ENCODE measurements at regions not wholly inside any gene's neighbourhood (a gene's known extent, or its start where the extent isn't known, plus 50 kb on each side); places are given as distances from the start of the nearest gene placed in this dataset.
"Not testable (repeated sequence)": the region's sequence is repeated elsewhere in the genome, so short reads cannot be mapped to it uniquely, and the experiment has no call there.

- DNase-seq (ENCODE audit: low spot score) = no peak
Observed at GRCh38 chr3:20857636-20858035, 671.6 kb upstream of the SGO1 start.

DNA sequence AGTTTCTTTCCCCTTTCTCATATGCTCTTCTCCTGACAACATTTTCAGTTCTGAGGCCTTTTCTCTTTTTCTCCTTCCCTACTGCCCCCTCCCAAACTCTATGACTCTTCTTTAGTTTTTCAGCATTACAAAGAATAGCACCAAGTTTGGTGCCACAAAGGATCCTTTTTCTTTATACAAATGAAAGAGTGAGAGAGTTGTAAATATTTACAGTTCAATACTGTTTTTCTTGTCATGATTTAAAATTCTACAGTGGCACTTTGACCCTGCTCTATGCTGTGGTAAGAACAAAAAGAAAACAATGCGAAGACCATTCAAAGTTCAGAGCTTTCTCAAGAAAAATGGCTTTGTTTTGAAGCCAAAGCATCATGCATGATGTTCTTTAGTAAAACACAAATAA is 667.9 kb upstream of the SGO1 start:
- no peak for DNase-seq (ENCODE audit: low spot score)
- intact Hi-C loops (cut with DNase I) = no loop called here

More at GRCh38 chr3:20857636-20858035, 671.6 kb upstream of the SGO1 start:
- intact Hi-C loops (cut with DNase I) = no loop called here

- DNase-seq (ENCODE audit: low spot score) = no peak
- intact Hi-C loops (cut with DNase I) = no loop called here
Observed at GRCh38 chr3:20852712-20853111, 666.7 kb upstream of the SGO1 start.

DNA sequence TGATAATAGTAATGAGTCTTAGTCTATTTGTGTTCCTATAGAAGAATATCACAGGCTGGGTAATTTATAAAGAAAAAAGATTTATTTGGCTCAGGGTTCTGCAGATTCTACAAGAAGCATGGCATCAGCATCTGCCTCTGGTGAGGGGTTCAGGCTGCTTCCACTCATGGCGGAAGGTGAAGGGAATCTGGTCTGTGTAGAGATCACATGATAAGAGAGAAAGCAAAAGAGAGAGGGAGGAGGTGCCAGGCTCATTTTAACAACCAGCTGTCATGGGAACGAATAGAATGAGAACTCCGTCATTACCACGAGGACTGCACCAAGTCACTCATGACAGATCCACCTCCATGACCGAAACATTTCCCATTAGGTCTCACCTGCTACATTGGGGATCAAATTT is 664.0 kb upstream of the SGO1 start:
- intact Hi-C loops (cut with DNase I) = no loop called here
- DNase-seq (ENCODE audit: low spot score) = no peak

DNA sequence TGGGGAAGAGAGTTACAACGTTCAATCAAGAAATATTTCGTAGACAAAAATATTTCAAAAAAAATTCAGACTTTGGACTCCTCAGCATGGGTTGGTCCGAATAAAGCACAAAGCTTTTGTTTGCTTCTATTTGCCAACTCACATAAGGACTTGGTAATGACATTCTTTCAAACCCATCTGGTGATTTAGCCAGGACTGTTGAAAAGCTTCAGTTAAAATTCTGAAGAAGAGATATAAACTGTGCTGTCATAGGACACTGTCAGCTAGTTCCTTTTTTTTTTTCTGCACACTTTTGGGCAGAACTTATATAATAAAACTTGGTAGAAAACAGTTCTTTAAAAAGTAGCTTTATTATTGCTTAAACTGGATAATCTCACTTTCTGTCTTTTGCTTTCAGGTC is 660.8 kb upstream of the SGO1 start:
- intact Hi-C loops (cut with DNase I) = no loop called here
- no peak for DNase-seq (ENCODE audit: low spot score)

- DNase-seq (ENCODE audit: low spot score) = no peak
- intact Hi-C loops (cut with DNase I) = no loop called here
Observed at GRCh38 chr3:20846066-20846465, 660.1 kb upstream of the SGO1 start.

DNA sequence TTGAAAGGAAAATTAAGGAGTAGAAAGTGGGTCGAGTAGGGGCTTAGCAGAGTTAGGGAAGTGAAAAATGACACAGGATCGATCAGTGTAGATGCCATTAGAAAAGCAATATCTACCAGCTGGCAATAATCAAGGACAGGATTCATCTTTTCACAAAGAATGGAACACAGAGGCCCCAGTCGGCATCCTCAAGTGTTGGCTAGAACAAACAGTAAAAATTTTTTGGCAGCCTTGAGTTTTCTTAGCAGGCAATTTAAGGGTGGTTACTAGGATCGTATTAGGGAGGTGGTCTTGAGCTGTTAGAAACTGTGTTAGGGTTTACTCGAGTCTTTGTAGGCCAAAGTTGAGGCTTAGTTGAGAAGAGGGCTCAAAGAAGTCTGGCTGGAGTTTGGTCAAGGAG is 658.8 kb upstream of the SGO1 start:
- intact Hi-C loops (cut with DNase I) = no loop called here
- DNase-seq (ENCODE audit: low spot score) = no peak

GRCh38 chr3:20842594-20843436 is 656.8 kb upstream of the SGO1 start:
- intact Hi-C loops (cut with DNase I) = no loop called here
- DNase-seq (ENCODE audit: low spot score) = no peak

DNA sequence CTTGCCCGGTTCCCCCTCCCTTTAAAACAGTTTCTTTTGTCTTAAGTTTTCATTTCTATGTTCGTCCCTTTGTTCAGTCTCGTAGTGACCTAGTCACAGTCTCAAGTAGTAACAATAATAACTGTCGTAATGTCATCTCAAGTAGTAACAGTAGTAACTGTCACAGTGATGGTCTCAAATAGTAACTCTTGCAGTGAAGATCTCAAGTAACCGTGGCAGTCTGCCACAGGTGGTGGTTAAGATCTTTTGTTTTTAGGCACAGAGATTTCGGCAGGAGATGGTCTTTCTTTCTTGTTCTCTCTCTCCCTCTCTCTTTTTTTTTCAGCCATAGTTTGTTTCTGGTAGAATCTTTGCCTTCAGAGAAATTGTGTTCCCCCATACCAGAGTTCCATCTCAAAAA is 656.0 kb upstream of the SGO1 start:
- no peak for DNase-seq (ENCODE audit: low spot score)
- intact Hi-C loops (cut with DNase I) = no loop called here

GRCh38 chr3:20837676-20838302 is 651.8 kb upstream of the SGO1 start:
- DNase-seq (ENCODE audit: low spot score) = no peak
- intact Hi-C loops (cut with DNase I) = no loop called here

GRCh38 chr3:20836801-20837200 is 650.8 kb upstream of the SGO1 start:
- intact Hi-C loops (cut with DNase I) = no loop called here
- DNase-seq (ENCODE audit: low spot score) = no peak

- intact Hi-C loops (cut with DNase I) = no loop called here
- DNase-seq (ENCODE audit: low spot score) = no peak
Observed at GRCh38 chr3:20832963-20833362, 647.0 kb upstream of the SGO1 start.

DNA sequence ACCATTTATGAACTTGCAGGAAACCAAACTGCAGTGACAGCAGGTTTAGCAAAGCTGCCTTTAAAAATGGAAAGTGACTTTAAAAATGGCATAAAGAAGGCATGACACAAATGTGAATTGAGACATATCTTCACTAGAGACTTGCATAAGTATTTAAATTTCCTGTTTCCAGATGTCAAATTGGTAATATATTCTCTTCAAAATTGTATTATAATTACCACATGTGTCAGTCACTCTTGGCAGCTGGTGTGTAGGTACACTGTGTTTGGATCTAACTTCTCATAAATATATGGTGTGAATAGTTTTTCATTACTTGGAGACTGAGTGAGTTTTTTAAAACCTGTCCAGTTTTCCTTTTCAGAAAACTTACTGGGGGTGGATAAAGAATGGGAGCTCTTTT is 636.2 kb upstream of the SGO1 start:
- intact Hi-C loops (cut with DNase I) = no loop called here
- no peak for DNase-seq (ENCODE audit: low spot score)

DNA sequence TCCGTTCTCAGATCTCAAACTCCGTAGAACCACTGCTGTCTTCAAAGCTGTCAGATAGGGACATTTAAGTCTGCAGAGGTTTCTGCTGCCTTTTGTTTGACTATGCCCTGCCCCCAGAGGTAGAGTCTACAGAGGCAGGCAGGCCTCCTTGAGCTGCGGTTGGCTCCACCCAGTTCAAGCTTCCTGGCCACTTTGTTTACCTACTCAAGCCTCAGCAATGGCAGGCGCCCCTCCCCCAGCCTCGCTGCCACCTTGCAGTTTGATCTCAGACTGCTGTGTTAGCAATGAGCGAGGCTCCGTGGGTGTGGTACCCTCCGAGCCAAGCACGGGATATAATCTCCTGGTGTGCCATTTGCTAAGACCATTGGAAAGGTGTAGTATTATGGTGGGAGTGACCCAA is 634.9 kb upstream of the SGO1 start:
- intact Hi-C loops (cut with DNase I); DNase-seq (ENCODE audit: low spot score): not testable (repeated sequence)

GRCh38 chr3:20811631-20812030 is 625.6 kb upstream of the SGO1 start:
- DNase-seq (ENCODE audit: low spot score) = no peak
- intact Hi-C loops (cut with DNase I) = no loop called here

DNA sequence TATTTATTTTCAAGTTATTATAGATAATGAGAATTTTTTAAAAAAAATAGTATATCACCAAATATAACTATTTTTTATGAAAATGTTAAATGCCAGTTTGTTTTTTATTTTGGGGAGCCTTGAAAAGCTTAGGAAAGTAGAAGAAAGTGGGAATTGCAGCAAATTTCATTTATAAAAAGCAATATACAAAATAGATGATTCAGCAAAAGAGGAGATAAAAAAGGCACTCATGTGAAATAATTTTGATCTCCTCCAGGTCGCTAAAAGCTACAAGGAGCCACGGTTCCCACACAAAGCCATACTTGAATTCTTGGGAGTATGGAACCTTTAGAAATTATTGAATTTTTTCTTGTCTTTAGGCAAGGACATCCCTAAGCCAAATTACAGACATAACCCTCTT is 625.0 kb upstream of the SGO1 start:
- intact Hi-C loops (cut with DNase I) = no loop called here
- DNase-seq (ENCODE audit: low spot score) = no peak

DNA sequence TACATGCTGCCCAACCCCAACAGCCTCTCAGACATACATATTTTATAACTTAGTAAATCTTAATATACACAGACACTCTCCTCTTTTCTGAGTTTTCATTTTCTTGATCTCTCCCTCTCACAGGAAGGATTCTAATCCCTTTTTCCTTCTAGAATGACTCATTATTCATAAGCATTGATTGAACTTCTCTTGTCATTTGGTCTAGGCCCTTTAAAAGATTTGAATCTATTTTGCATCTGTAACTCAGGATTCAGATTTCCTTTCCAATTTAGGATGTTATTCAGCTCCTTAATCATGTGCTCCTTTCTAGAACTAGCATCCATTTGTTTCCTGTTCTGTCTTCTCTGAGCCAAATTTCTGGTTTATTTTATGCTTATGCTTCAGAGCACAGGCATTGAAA is 624.5 kb upstream of the SGO1 start:
- intact Hi-C loops (cut with DNase I) = no loop called here
- DNase-seq (ENCODE audit: low spot score) = no peak

DNA sequence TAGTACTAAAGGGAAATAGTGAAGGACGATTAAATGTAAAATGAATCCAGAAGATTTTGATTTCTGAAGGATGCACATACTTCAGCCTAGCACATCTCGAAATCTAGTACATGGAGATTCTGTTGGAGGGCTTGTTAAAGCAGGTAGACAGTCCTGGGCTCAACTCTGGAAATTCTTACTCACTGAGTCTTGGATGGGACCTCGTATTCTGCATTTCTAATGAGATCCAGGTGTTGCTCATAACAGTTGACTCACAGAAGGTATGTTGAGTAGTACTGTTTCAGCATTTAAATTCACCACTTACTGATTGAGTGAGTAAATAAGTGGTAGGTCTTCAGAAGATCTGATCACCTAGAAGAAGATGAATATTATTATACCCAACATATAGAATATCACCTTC is 623.4 kb upstream of the SGO1 start:
- intact Hi-C loops (cut with DNase I) = no loop called here
- no peak for DNase-seq (ENCODE audit: low spot score)

DNA sequence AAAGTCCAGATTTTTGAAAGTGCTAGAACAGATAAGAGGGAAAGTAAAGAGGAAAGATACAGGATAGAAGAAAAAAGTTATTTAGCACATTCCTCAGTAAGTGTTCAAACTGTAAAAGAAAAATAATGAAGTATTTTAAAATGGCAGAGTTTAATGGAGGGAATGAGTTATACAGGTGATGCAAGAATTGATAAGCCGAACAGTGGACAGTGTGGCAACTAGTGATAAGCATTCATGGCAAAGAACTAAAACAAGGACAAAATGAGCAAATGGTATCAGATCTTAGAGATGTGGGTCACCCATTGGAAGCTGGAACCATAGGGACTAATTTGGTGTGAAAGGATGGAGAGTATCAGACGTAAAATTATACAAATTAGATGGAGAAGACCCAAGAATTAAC is 622.9 kb upstream of the SGO1 start:
- intact Hi-C loops (cut with DNase I) = no loop called here
- no peak for DNase-seq (ENCODE audit: low spot score)

- intact Hi-C loops (cut with DNase I) = no loop called here
- no peak for DNase-seq (ENCODE audit: low spot score)
Observed at GRCh38 chr3:20798666-20799065, 612.7 kb upstream of the SGO1 start.

- DNase-seq (ENCODE audit: low spot score) = no peak
- intact Hi-C loops (cut with DNase I) = no loop called here
Observed at GRCh38 chr3:20787005-20787404, 601.0 kb upstream of the SGO1 start.
